Keratinocyte (primary cell): ENCODE measurements at regions not wholly inside any gene's neighbourhood (a gene's known extent, or its start where the extent isn't known, plus 50 kb on each side); places are given as distances from the start of the nearest gene placed in this dataset.

Source experiments
- CTCF ChIP-seq, 3 experiments: IDR thresholded peaks in 1 of 3; conservative IDR thresholded peaks in 1 of 3; optimal IDR thresholded peaks in 1 of 3; 2 replicates in 2 of 3; 3 replicates in 1 of 3; pipeline versions ENCODE3 to v1.5.1; 2011; ENCODE audit warnings: low read length in 3 of 3, mild to moderate bottlenecking in 3 of 3, moderate library complexity in 2 of 3, control low read depth in 1 of 3, inconsistent platforms in 1 of 3; ENCODE audit not compliant: insufficient read depth in 2 of 3; ENCODE audit errors: extremely low read depth in 1 of 3
- EZH2 ChIP-seq: IDR thresholded peaks from one replicate; pipeline ENCODE4 v1.6.1; 2012; ENCODE audit warnings: inconsistent platforms, mild to moderate bottlenecking, low read length, moderate library complexity

GRCh38 chr9:78682216-78682615 is 385.3 kb downstream of the PSAT1 start:
- TF ChIP-seq EZH2 (no peak), CTCF (optimal IDR thresholded peaks at IDR 0.05 in 1 of 3, IDR thresholded peaks at IDR 0.05 in 1 of 3, conservative IDR thresholded peaks at IDR 0.05 in 1 of 3; ENCODE audit: extremely low read depth in 1 of 3, insufficient read depth in 2 of 3, low read length in 3 of 3) (no peak)
